ENCODE measurements at regions not wholly inside any gene's neighbourhood (a gene's known extent, or its start where the extent isn't known, plus 50 kb on each side); places are given as distances from the start of the nearest gene placed in this dataset.
"Not testable (repeated sequence)": the region's sequence is repeated elsewhere in the genome, so short reads cannot be mapped to it uniquely, and the experiment has no call there.

DNA sequence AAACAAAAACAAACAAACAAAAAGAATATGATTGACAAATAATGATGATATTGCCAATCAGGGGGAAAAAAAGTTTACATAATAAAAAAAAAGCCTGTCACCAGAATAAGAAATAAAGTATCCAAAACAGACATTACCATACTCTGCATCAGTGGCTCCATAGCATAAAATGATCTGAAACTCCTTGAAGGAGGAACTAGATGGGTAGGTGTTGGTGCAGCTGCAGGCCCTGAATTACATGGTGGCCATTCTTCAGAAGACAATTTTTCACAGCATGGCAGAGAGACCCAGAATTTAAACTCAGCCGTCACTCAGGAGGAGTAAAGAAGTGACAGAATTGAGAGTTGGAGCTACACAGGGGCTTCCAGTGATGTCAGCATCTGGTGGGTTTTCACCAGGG is 60.2 kb downstream of the GLUL start:
- DNase-seq (ENCODE audit: low read depth): no peak

DNA sequence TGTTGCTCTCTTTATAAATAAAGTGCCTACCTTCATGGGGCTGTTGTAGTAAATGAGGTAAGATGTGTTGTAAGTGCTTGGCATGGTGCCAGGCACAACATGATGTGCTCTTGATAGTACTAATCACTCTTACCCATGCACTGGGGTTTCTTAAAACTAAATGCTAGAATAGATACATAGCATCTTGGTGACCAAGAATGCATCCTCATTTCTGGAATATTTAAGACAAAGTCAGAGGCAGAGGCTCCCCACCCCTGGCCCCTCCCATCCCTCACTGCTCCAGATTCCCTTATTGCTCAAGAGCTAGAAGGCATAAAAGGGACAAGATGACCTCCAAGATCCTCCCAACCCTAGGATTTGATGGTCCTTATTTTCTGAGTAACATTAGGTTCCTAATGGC is 61.3 kb downstream of the GLUL start:
- DNase-seq (ENCODE audit: low read depth): no peak

DNA sequence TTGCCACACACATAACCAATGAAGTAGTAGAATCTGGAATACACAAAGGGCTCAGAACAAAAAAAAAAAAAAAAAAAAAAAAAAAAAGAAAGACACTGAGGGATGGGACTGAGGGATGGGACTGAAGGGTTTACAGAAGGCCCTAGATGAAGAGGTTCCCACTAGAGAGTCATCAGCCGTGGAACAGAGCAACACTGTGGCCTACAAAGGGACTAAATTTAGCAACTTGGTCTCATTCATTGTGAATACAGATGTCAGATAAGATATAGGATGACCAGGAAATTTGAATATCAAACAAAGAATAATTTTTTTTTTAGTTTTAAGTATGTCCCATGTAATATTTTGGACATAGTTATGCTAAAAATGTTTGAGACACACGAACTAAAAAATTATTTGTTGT is 62.1 kb downstream of the GLUL start:
- DNase-seq (ENCODE audit: low read depth): no peak

DNA sequence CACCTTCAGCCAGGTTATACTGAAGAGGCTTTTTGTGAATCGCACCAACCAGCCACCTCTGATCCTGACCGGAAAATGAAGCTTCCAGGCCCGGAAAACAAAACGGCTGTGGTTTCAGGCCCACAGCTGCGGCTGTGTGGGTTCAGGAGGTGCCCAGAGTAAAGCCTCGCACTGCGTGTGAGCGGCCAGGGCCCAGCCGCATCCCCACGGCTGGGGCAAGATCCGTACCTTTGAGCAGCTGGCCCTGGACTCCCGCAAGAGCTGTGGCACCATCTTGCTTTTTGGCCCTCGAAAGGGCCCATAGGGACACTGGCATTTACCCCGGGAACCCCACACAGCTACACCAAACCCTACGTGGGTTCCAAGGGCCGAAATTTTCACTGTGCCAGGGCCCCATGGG is 63.0 kb downstream of the GLUL start:
- DNase-seq (ENCODE audit: low read depth): no peak

DNA sequence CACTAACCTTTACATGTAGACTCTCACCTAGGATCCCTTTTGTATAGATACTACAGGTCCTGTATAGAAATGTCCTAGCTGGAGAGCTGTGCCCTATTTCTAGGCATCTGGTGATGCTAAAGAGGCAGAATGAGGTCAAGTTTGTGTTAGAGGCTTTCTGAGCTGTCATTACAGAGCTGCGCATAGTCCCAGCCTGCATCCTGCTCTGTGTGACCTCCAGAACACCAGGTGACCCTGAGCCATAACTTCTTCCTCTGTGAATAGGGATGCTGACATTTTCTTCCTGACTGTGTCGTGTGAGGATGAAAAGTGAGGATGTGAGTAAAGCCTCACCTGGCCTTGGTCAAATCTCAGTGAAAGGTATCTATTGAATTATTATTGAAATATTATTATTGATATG is 66.3 kb downstream of the GLUL start:
- DNase-seq (ENCODE audit: low read depth): no peak

DNA sequence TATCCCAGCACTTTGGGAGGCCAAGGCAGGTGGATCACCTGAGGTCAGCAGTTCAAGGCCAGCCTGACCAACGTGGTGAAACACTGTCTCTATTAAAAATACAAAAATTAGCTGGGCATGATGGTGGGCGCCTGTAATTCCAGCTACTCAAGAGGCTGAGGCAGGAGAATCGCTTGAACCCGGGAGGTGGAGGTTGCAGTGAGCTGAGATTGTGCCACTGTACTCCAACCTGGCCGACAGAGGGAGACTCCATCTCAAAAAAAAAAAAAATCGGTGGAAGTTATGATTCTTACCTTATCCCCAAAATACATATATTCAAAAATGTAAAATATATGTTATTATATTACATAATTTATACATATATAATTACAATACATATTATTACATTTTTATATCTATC is 70.1 kb downstream of the GLUL start:
- DNase-seq (ENCODE audit: low read depth): not testable (repeated sequence)

DNA sequence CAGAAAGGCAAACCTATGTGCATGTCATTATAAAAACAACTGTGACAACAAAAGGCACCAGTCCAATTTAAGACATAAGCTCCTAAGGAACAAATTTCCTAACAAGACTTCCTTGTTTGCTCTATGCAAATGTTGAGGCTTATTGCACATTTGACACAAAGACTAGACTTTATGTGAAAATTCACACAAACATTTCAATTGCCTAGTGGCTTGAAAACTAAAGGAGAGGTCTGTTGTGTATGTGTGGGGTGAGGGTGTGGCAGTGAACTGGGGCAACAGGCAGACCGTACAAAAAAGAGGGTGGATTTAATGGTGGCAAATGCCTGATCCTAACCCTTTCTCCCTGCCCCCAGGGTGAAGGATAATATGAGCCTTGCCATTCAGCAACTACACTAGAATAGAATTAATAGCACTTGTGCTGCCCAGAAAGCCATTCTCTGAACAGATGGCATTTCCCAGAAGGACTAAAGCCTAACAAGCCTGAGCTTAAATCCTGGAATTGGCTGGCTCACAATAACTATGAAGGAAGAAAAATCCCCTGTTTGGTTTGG is 73.9 kb downstream of the GLUL start:
- no peak for DNase-seq (ENCODE audit: low read depth)

DNA sequence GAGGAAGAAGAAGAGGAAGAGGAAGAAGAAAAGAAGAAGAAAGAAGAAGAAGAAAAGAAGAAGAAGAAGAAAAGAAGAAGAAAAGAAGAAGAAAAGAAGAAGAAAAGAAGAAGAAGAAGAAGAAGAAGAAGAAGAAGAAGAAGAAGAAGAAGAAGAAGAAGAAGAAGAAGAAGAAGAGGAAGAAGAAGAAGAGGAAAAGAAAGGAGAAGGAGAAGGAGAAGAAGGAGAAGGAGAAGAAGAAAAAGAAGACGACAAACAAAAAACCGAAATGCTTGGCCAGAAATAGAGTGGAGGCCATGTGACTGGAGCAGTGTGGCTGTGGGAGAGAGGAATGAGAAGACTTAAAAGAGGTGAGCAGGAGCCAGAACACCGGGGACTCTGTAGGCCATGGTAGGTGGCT is 75.1 kb downstream of the GLUL start:
- DNase-seq (ENCODE audit: low read depth): not testable (repeated sequence)

DNA sequence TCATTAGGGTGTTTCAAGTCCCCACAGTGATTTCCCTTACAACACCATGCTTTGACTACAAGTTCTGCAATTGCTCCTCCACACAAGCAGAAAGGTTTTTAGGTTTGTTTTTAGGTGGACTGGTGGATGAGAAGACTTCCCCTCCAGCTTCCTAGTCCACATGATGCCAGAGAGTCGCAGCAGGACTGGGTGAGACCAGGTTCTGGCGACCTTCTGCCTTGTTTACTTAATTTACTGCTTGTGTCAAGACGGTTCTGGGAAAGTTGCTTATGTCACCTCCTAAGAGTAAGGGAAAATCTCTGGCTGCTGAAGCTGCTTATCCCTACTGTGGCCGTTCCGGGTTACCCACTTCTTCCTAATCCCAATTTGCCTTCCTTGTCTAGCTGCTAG is 76.4 kb downstream of the GLUL start:
- no peak for DNase-seq (ENCODE audit: low read depth)

DNA sequence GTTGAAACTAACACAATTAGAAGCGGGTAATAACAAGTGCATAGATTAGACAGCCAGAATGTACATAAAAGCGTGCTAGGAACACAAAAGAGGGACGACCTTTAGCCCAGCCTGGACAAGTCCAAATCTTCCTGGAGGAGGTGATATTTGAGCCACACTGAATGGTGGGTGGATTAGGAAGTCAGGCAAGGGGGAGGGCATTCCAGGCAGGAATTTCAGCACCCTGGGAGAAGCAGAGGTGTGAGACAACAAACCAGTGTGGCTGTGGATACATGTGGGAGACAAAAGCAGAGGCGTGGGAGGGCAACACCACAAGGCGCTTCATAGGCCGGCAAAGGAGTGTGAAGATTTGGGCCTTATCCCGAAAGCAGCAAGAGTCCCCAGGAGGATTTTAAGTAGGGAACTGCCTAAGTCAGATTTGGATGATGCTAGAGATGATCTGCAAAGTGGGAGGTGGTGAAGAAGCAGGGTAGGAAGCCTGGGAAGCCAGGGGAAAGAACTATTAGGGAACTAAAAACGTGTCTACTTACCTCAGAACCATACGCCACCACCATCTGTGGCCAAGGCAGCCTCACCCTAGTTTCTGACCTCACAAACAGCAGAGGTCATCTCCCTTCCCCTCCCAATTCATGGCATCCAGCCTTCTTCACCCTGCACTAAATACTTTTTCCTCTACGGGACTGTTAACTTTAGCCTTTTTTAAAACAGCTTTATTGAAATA is 81.8 kb downstream of the GLUL start:
- no peak for DNase-seq (ENCODE audit: low read depth)

DNA sequence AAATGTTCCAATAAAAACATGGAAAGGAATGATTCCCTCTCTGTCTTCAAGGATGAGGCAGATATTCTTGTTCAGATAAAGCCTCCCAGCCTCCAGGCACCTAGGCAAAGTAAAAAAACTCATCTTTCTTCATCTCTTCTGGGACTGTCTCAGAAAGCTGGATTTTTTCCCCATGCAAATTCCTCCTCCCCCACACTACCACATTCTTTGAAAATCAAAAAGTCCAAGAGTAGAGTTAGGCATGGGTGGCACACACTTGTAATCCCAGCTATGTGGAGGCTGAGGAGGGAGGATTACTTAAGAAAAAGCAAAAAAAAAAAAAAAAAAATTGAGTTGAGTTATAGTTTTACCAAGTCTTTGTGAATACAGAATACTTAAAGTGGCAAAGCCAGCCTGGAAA is 82.8 kb downstream of the GLUL start:
- no peak for DNase-seq (ENCODE audit: low read depth)

DNA sequence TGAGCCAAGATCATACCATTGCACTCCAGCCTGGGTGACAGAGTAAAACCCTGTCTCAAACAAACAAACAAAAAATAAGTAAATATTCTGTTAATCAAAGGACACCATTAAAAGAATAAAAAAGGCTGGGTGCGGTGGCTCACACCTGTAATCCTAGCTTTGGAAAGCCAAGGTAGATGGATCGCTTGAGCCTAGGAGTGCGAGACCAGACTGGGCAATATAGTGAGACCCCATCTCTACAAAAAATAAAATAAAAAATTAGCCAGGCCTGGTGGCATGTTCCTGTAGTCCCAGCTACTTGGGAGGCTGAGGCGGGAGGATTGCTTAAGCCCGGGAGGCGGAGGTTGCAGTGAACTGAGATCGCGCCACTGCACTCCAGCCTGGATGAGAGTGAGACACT is 84.1 kb downstream of the GLUL start:
- DNase-seq (ENCODE audit: low read depth): not testable (repeated sequence)

DNA sequence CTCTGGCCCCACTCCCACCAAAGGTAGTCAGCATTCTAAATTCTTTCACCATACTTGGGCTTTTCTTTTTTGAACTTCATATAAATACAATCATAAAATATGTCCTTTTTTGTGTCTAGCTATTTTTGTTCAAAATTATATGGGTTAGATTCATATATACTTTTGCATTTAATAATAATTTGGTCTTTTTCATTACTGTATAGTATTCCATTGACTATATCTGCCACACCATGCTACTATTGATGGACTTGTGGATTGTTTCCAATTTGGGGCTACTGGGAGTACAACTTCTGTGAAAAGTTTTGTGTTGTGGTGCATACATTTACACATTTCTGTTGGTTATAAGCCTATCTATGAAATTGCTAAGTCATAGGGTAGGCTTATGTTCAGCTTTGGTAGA is 85.7 kb downstream of the GLUL start:
- no peak for DNase-seq (ENCODE audit: low read depth)

DNA sequence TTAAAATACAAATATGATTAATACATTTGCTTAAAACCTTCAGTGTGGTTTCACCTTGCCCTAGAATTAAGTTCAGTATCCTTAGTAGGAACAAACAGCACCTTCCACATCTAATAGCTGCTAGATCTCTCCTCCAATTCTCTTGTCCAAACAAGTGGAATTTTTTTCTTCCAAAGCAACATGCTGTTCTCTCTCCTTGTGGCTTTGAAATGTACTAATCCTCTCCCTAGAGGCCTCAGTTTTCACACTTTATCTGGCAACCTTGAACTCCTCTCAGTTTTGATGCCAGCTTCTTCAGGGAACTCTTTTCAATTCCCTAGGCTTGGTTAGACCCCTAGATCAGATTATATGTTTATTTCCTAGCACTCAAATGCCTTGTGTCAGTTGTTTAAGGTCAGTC is 87.0 kb downstream of the GLUL start:
- no peak for DNase-seq (ENCODE audit: low read depth)

DNA sequence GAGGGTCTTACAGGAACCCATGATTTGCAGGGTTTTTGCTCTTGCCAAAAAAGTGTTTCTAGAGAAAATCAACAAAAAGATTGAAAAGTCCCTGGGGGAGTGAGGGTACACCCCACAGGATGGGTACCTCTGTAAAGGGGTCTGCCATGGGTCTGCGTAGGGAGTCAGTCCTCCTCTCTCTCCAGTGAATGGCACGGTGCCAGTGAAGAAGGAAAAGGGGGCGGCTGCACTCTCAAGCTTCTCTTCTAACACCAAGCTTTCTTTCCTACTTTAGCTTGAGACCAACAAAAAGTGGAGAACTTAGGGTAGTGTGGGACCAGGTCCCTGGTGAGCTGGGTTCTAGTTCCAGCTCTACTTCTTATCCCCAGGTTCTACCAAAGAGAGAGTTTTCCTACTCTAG is 87.4 kb downstream of the GLUL start:
- DNase-seq (ENCODE audit: low read depth): no peak

DNA sequence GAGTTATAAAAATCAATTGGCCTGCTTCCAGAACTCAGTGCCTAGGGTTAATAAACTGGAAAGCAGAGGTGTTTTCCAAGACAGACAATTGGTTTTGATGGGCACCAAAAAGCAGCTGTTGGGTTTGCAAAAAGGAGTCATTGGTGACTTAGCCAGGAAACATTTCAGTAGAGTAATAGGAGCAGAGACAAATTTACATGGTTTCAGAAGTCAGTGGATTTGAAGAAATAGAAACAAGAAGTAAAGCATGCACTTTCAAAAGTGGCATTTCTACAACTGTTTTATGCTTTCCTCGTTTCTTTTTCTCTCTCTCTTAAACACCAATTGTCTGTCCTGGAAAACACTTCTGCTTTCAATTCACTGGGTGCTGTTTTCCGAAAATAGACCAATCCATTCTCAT is 87.8 kb downstream of the GLUL start:
- no peak for DNase-seq (ENCODE audit: low read depth)

DNA sequence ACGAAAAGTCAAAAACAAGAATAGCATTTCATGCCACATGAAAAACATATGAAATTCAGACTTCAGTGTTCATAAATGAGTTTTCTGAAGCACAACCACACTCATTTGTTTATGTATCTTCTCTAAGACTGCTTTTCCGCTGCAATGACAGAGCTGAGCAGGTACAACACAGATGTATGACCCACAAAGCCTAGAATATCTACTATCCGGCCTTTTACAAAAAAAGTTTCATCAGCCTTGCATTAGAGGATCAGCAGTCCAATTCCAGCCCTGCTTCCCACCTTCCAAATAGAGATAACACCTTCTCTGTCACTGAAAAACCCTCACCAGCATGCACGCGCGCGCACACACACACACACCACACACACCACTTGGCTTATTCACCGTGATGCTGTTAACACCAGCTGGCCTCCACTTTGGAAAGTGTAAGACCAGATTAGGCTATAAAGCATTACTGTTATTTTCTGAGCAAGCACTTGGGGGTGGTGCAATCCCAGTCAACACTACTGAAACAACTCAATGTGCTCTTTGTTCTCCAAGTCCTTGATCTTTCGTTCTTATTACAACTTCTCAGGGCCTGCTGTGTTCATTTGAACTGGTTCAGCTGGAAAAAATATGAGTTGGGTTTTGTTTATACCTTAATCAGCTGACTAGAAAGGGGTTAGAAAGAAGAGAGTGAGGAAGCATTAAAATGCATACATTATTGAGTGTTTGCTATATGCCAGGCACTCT is 90.0 kb downstream of the GLUL start:
- DNase-seq (ENCODE audit: low read depth): no peak

DNA sequence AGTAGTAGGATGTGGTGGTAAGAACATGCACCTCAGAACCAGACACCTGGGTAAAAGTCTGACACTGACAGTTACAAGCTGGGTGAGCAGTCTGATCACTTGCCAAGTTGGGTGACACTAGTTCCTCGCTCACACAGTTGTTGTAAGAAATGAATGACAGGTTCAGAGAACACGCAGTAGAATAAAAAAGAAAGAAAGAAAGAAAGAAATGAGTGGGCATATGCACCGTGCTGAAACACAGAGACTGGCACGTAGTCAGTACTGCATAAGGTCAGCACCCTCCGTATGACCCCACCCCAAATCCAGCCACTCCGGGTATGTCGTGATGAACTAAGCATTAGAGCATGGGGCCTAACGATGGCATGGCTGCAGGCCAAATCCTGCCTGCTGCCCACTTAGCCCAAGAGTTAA is 90.6 kb downstream of the GLUL start:
- no peak for DNase-seq (ENCODE audit: low read depth)

DNA sequence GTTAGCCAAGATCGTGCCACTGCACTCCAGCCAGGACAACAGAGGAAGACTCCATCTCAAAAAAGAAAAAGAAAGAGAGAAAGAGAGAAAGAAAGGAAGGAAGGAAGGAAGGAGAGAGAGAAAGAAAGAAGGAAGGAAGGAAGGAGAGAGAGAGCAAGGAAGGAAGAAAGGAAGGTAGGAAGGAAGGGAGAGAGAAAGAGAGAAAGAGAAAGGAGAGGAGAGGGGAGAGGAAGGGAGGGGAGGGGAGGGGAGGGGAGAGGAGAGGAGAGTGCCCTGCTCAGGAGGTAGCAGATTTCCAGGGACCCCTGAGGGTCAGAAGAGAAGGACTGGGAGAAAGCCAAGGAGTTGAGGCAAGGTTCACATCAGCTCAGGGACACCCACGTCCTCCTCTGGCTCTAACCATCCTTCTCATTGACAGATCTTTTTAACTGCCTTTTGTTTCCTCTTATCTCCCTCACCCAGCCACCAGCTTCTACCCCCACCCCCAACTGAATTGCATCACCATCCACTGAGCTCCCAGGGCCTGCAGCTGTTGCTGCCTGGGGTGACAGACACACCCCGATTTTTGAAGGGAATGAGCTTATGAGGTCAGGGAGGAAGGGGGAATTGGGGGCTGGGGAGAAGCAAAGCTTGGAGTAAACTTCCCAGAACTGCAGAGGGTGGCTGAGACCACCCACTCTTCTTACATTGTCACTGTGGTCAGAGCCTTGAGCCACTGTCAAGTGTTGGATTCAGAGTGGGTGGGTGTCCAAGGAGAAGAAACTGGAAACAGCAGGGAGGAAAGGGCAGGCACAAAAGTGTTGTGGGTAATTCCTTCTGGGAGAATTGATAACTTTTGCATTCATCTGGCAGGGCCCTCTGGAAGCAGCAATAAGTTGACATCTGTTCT is 91.6 kb downstream of the GLUL start:
- DNase-seq (ENCODE audit: low read depth): no peak

DNA sequence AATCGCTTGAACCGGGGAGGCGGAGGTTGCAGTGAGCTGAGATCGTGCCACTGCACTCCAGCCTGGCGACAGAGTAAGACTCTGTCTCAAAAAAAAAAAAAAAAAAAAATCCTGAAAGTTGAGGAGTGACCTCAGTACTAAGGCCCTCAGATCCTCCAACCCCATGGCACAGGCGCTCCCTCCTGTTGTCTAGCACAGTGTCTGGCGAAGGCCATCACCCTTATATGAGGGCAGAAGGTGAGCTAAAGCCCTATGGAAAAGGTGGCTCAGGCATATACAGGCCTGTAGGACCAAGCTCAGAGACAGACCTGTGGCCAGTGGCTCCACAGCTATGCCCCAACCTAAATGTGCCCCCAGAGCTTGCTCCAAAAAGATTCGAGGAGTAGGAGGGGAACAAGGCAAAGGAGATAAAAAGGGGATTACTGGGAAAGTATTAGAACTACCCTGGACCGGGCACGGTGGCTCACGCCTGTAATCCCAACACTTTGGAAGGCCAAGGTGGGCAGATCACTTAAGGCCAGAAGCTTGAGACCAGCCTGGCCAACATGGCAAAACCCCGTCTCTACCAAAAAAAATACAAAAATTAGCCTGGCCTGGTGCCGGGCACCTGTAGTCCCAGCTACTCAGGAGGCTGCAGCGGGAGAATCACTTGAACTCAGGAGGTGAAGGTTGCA is 92.4 kb downstream of the GLUL start:
- DNase-seq (ENCODE audit: low read depth): not testable (repeated sequence)

DNA sequence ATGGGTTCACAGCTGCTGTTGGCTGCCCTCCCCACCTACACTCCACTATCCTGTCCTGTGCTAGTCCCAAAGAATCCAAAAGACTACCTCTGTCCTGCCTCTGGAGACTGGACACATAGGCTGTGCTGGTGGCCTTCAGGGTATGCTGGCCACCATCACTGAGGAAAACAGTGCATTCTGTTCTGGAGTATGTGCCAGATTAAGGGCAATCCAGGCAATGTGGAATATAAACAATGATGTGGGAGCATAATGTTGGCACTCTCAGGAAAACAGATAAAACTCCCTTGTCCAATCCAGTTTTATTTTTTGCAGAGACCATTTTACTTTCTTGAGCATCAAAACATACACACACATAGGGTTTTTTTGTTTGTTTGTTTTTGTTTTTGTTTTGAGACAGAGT is 94.3 kb downstream of the GLUL start:
- no peak for DNase-seq (ENCODE audit: low read depth)

DNA sequence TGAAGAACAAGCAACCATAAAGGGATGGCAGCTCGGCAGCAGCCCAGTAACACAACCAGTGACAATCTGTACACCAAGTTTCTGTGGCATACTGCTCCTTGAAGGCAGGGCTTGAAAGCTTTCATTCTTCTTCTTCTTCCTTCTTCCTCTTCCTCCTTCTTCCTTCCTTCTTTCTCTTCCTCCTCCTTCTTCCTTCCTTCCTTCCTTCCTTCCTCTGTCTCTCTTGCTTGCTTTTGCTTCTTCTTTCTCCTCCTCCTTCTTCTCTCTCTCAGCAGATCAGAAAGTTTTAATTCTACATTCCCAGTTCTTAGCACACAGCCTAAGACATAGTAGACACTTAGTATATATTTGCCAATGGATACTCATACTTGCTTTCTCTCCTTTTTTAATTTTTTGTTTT is 95.9 kb downstream of the GLUL start:
- DNase-seq (ENCODE audit: low read depth): no peak
